HCT116 (cell line): ENCODE measurements at regions not wholly inside any gene's neighbourhood (a gene's known extent, or its start where the extent isn't known, plus 50 kb on each side); places are given as distances from the start of the nearest gene placed in this dataset.

Source experiments
- ATAC-seq: fragments of 200-7000 bp; cut with Tn5 transposase; 2 replicates; pipeline ENCODE4 v1.9.1; 2020; ENCODE audit warnings: mild to moderate bottlenecking, moderate library complexity
- BruUV-seq: library from RNA; stranded (reverse); fragments of 400-500 nt; replicated peaks from 2 replicates; lab custom pipeline; 2021; lab: Mats Ljungman, UMichigan
- CTCF ChIA-PET: fragments of 300-600 bp; sonication (Branson Sonifier 250); formaldehyde crosslinking; loops from one replicate; lab custom pipeline; 2021; ENCODE audit warnings: antibody characterized with exemption; lab: Charles Lee
- POLR2A ChIA-PET: fragments of 300-600, 350-600 bp; sonication (Branson Sonifier 250); formaldehyde crosslinking; loops from one replicate; lab custom pipeline; 2021; ENCODE audit warnings: antibody characterized with exemption; lab: Charles Lee
- RAD21 ChIA-PET, 2 experiments: fragments of 300-600 bp; sonication (Branson Sonifier 250); formaldehyde crosslinking; loops; one replicate each; lab custom pipeline; 2023; ENCODE audit warnings: low total read pairs in 2 of 2; ENCODE audit not compliant: uncharacterized antibody in 2 of 2, unreplicated experiment in 2 of 2, low non-redundant PET in 1 of 2; lab: Charles Lee
- DNase-seq: peaks from one replicate; pipeline ENCODE4 v3.0.0-alpha.2; 2010; ENCODE audit warnings: low read depth, low spot score
- H2AFZ ChIP-seq: fragments of 200-600 bp; shearing (Covaris generic), sonication (generic); 2 replicates; pipeline ENCODE4 v1.6.1; 2017; ENCODE audit warnings: low read depth, mixed run types, mixed read lengths, antibody characterized with exemption, low read length; ENCODE audit not compliant: poor library complexity, severe bottlenecking
- H3K27ac ChIP-seq: 2 replicates; pipeline ENCODE4 v1.5.1; 2012; ENCODE audit warnings: low read depth, low read length
- H3K27me3 ChIP-seq: fragments of 200-600 bp; sonication (generic); 2 replicates; pipeline ENCODE4 v1.6.1; 2016; ENCODE audit warnings: mixed run types, low read length, mixed read lengths; ENCODE audit not compliant: insufficient read depth
- H3K36me3 ChIP-seq, 2 experiments: fragments of 200-500 bp in 1 of 2; fragments of 200-600 bp in 1 of 2; sonication (Bioruptor generic) in 1 of 2; sonication (generic) in 1 of 2; 2 replicates each; pipeline versions ENCODE4 v1.5.1 to v1.6.1; 2014 to 2016; ENCODE audit warnings: low read length in 2 of 2, inconsistent platforms in 1 of 2, mixed read lengths in 1 of 2, mixed run types in 1 of 2; ENCODE audit not compliant: insufficient read depth in 2 of 2, control insufficient read depth in 1 of 2
- H3K4me1 ChIP-seq, 2 experiments: fragments of 200-600 bp in 1 of 2; sonication (generic) in 1 of 2; 2 replicates each; pipeline versions ENCODE4 v1.5.1 to v1.6.1; 2012 to 2017; ENCODE audit warnings: low read length in 2 of 2, inconsistent platforms in 1 of 2, mild to moderate bottlenecking in 1 of 2, mixed read lengths in 1 of 2, mixed run types in 1 of 2, moderate library complexity in 1 of 2; ENCODE audit not compliant: insufficient read depth in 2 of 2, control insufficient read depth in 1 of 2
- H3K4me2 ChIP-seq: fragments of 200-600 bp; sonication (generic); 2 replicates; pipeline ENCODE4 v1.6.1; 2017; ENCODE audit warnings: mixed run types, low read length, mixed read lengths
- H3K4me3 ChIP-seq, 2 experiments: fragments of 200-600 bp in 1 of 2; sonication (generic) in 1 of 2; replicated peaks in 1 of 2; 2 replicates each; pipeline ENCODE4 v1.5.1; 2011 to 2016; ENCODE audit warnings: low read length in 2 of 2, control low read depth in 1 of 2, low read depth in 1 of 2, mild to moderate bottlenecking in 1 of 2, mixed read lengths in 1 of 2, mixed run types in 1 of 2
- H3K79me2 ChIP-seq: fragments of 200-600 bp; sonication (generic); 2 replicates; pipeline ENCODE4 v1.6.1; 2017; ENCODE audit warnings: mild to moderate bottlenecking, mixed run types, low read length, moderate library complexity, mixed read lengths; ENCODE audit not compliant: insufficient read depth
- H3K9ac ChIP-seq: fragments of 200-600 bp; sonication (generic); 2 replicates; pipeline ENCODE4 v1.6.1; 2016; ENCODE audit warnings: low read length, mixed read lengths
- H3K9me2 ChIP-seq: fragments of 200-600 bp; sonication (generic), shearing (Covaris generic); 2 replicates; pipeline ENCODE4 v1.6.1; 2017; ENCODE audit warnings: mixed run types, mild to moderate bottlenecking, moderate library complexity; ENCODE audit not compliant: insufficient read depth
- H3K9me3 ChIP-seq, 2 experiments: fragments of 200-500 bp in 1 of 2; fragments of 200-600 bp in 1 of 2; sonication (Bioruptor generic) in 1 of 2; sonication (generic) in 1 of 2; 2 replicates each; pipeline ENCODE4 v1.6.1; 2014 to 2017; ENCODE audit warnings: low read length in 2 of 2, mixed read lengths in 2 of 2, inconsistent platforms in 1 of 2, low read depth in 1 of 2, mild to moderate bottlenecking in 1 of 2, mixed run types in 1 of 2, moderate library complexity in 1 of 2; ENCODE audit not compliant: control insufficient read depth in 1 of 2, insufficient read depth in 1 of 2
- H4K20me1 ChIP-seq: fragments of 200-600 bp; sonication (generic), shearing (Covaris generic); 2 replicates; pipeline ENCODE4 v1.6.1; 2017; ENCODE audit warnings: mixed run types, mild to moderate bottlenecking, moderate library complexity; ENCODE audit not compliant: insufficient read depth
- ELF1 ChIP-seq: IDR thresholded peaks from 2 replicates; pipeline ENCODE4 v1.6.1; 2012; ENCODE audit warnings: low read depth, borderline replicate concordance
- EZH2 ChIP-seq: fragments of 200-600 bp; sonication (generic); IDR thresholded peaks from 2 replicates; pipeline ENCODE4 v1.6.1; 2017; ENCODE audit warnings: antibody characterized with exemption, mixed run types
- POLR2A ChIP-seq: IDR thresholded peaks from 2 replicates; pipeline ENCODE4 v1.7.0; 2011; ENCODE audit warnings: borderline replicate concordance; ENCODE audit not compliant: insufficient read depth, insufficient read length; ENCODE audit errors: extremely low read depth
- RAD21 ChIP-seq: IDR thresholded peaks from 2 replicates; pipeline ENCODE4 v1.6.1; 2012; ENCODE audit warnings: low read depth, mild to moderate bottlenecking
- TCF7L2 ChIP-seq: IDR thresholded peaks from 2 replicates; pipeline ENCODE4 v1.7.0; 2011; ENCODE audit warnings: borderline replicate concordance, inconsistent platforms; ENCODE audit not compliant: insufficient read depth, insufficient read length; ENCODE audit errors: extremely low read depth
- ZFX ChIP-seq: fragments of 450-650 bp; IDR thresholded peaks from 2 replicates; pipeline ENCODE4 v1.6.1; 2017
- ZNF274 ChIP-seq: fragments of 200-500 bp; sonication (Bioruptor generic); IDR thresholded peaks from 2 replicates; pipeline ENCODE4 v1.6.1; 2014; ENCODE audit warnings: mild to moderate bottlenecking, low read depth, low read length, inconsistent platforms
- intact Hi-C: fragments of 100-400 bp; cut with micrococcal nuclease; formaldehyde crosslinking; loops from 2 replicates; pipeline ENCODE4 v1.10.0; 2022
- TF ChIP-seq, protein P1 (sequence below), 3 experiments: fragments of 200-600 bp in 1 of 3; sonication (generic) in 1 of 3; IDR thresholded peaks in 2 of 3; conservative IDR thresholded peaks in 1 of 3; 2 replicates each; pipeline ENCODE4 v1.5.1; 2012 to 2017; ENCODE audit warnings: low read depth in 2 of 3, low read length in 2 of 3, antibody characterized with exemption in 1 of 3, borderline replicate concordance in 1 of 3, control low read depth in 1 of 3, mild to moderate bottlenecking in 1 of 3, mixed read lengths in 1 of 3, mixed run types in 1 of 3, moderate library complexity in 1 of 3; ENCODE audit not compliant: insufficient read depth in 1 of 3
- TF ChIP-seq, protein P2 (sequence below): IDR thresholded peaks from 2 replicates; pipeline ENCODE4 v1.6.1; 2012

DNA sequence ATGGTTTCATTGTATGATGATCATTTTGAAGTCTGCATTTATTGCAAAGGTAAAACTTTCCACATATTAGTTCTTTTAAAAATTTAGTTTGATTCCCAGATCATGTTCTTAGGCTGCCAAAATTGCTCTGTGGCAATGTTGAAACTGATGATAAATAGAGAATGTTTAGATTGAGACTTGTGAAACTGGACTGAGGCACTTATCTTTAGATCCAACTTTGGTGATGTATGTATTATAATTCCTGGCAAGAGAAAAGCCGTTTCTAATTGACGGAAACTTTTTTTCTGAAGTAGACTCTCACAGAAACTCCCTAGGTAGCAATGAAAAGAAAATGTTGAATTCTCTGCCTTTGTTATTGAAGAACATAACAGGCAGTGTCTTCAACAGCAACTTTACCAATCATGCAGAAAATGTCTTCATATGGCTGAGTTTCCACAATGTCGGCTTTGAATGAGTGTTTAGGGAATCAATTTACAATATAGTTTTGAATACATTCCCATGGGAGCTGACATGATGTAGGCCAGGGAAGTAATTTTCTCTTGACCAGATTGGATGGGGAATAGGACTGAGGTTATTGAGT is 456.2 kb downstream of the CD109 start:
- BruUV-seq: no TSS peak
- no peaks in the 10 kb centered on the region for H3K79me2 ChIP-seq
- no peak overlapping the region for H3K4me3 ChIP-seq
- DNase-seq (no peak), ATAC-seq (no peak)
- no peaks in the 10 kb centered on the region for H3K27me3 ChIP-seq
- no peak overlapping the region for H2AFZ ChIP-seq
- no peak overlapping the region for H3K27ac ChIP-seq
- no peaks in the 10 kb centered on the region for H3K9me3 ChIP-seq
- H3K4me1 ChIP-seq: no peaks in the 10 kb centered on the region
- intact Hi-C loops: no loop called here
- no peaks in the 10 kb centered on the region for H3K9me2 ChIP-seq
- TF ChIP-seq, protein P1, sequence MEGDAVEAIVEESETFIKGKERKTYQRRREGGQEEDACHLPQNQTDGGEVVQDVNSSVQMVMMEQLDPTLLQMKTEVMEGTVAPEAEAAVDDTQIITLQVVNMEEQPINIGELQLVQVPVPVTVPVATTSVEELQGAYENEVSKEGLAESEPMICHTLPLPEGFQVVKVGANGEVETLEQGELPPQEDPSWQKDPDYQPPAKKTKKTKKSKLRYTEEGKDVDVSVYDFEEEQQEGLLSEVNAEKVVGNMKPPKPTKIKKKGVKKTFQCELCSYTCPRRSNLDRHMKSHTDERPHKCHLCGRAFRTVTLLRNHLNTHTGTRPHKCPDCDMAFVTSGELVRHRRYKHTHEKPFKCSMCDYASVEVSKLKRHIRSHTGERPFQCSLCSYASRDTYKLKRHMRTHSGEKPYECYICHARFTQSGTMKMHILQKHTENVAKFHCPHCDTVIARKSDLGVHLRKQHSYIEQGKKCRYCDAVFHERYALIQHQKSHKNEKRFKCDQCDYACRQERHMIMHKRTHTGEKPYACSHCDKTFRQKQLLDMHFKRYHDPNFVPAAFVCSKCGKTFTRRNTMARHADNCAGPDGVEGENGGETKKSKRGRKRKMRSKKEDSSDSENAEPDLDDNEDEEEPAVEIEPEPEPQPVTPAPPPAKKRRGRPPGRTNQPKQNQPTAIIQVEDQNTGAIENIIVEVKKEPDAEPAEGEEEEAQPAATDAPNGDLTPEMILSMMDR (IDR thresholded peaks at IDR 0.05 in 2 of 3, conservative IDR thresholded peaks at IDR 0.05 in 1 of 3; ENCODE audit: borderline replicate concordance in 1 of 3, insufficient read depth in 1 of 3, low read depth in 2 of 3, low read length in 2 of 3): no peak
- TF ChIP-seq ZNF274 (no peak), ELF1 (no peak), EZH2 (no peak), TCF7L2 (no peak), POLR2A (no peak), RAD21 (no peak), ZFX (no peak)
- TF ChIP-seq, protein P2, sequence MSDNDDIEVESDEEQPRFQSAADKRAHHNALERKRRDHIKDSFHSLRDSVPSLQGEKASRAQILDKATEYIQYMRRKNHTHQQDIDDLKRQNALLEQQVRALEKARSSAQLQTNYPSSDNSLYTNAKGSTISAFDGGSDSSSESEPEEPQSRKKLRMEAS: no peak
- H4K20me1 ChIP-seq: no peaks in the 10 kb centered on the region
- ChIA-PET RAD21 (no interaction called here), POLR2A (no interaction called here), CTCF (no interaction called here)
- H3K4me2 ChIP-seq: no peak overlapping the region
- H3K9ac ChIP-seq: no peak overlapping the region
- no peaks in the 10 kb centered on the region for H3K36me3 ChIP-seq
